IPS-20b (cell line): ENCODE measurements at regions not wholly inside any gene's neighbourhood (a gene's known extent, or its start where the extent isn't known, plus 50 kb on each side); places are given as distances from the start of the nearest gene placed in this dataset.

Source experiments
- H3K27ac ChIP-seq: one replicate; pipeline ENCODE4 v1.5.1; 2013; ENCODE audit warnings: low read length
- H3K27me3 ChIP-seq: 2 replicates; pipeline ENCODE4 v1.6.1; 2013; ENCODE audit warnings: mild to moderate bottlenecking, low read length, inconsistent platforms; ENCODE audit not compliant: insufficient read depth
- H3K36me3 ChIP-seq: 2 replicates; pipeline ENCODE4 v1.6.1; 2013; ENCODE audit warnings: low read depth, mild to moderate bottlenecking, inconsistent platforms, low read length, moderate library complexity; ENCODE audit not compliant: insufficient read depth
- H3K4me1 ChIP-seq: 2 replicates; pipeline ENCODE4 v1.6.1; 2013; ENCODE audit warnings: mild to moderate bottlenecking, control low read depth, inconsistent platforms, low read length, moderate library complexity; ENCODE audit not compliant: insufficient read depth
- H3K4me3 ChIP-seq: 2 replicates; pipeline ENCODE4 v1.5.1; 2013; ENCODE audit warnings: mild to moderate bottlenecking, low read length, inconsistent platforms
- H3K9ac ChIP-seq: 2 replicates; pipeline ENCODE4 v1.6.1; 2013; ENCODE audit warnings: low read depth, mild to moderate bottlenecking, inconsistent platforms, low read length, moderate library complexity
- H3K9me3 ChIP-seq: 2 replicates; pipeline ENCODE4 v1.6.1; 2013; ENCODE audit warnings: mild to moderate bottlenecking, low read depth, low read length, inconsistent platforms; ENCODE audit not compliant: insufficient read depth

- Histone ChIP-seq H3K4me3 (no peak overlapping the region), H3K9me3 (no peaks in the 10 kb centered on the region), H3K9ac (no peak overlapping the region), H3K4me1 (no peaks in the 10 kb centered on the region), H3K27me3 (no peaks in the 10 kb centered on the region), H3K36me3 (no peaks in the 10 kb centered on the region), H3K27ac (no peak overlapping the region)
These were observed 71.7 kb upstream of the CFAP20DC start for GRCh38 chr3:59121346-59122144.

GRCh38 chr3:59118928-59119327 is 69.1 kb upstream of the CFAP20DC start:
- Histone ChIP-seq H3K36me3 (no peaks in the 10 kb centered on the region), H3K4me3 (no peak overlapping the region), H3K27ac (no peak overlapping the region), H3K9ac (no peak overlapping the region), H3K4me1 (no peaks in the 10 kb centered on the region), H3K9me3 (no peaks in the 10 kb centered on the region), H3K27me3 (no peaks in the 10 kb centered on the region)

- Histone ChIP-seq H3K36me3 (no peaks in the 10 kb centered on the region), H3K4me3 (no peak overlapping the region), H3K9ac (no peak overlapping the region), H3K27me3 (no peaks in the 10 kb centered on the region), H3K27ac (no peak overlapping the region), H3K4me1 (no peaks in the 10 kb centered on the region), H3K9me3 (no peaks in the 10 kb centered on the region)
These were observed 67.6 kb upstream of the CFAP20DC start for GRCh38 chr3:59117396-59117795.

DNA sequence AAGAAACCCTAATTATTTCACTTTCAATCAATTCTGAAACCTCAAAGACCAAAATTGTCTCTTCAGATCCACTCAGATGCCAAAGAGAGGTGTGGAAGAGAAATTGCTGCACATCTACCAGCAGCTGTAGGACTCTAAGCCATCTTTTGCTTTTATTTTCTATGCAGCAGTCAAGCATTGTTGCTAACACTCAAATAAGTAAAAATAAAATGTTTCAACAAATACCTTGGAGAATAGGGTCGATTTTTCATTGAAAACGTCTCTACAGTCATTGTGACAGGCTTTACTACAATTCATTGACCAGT is 66.4 kb upstream of the CFAP20DC start:
- Histone ChIP-seq H3K27me3 (no peaks in the 10 kb centered on the region), H3K9ac (no peak overlapping the region), H3K4me3 (no peak overlapping the region), H3K27ac (no peak overlapping the region), H3K9me3 (no peaks in the 10 kb centered on the region), H3K4me1 (no peaks in the 10 kb centered on the region), H3K36me3 (no peaks in the 10 kb centered on the region)

DNA sequence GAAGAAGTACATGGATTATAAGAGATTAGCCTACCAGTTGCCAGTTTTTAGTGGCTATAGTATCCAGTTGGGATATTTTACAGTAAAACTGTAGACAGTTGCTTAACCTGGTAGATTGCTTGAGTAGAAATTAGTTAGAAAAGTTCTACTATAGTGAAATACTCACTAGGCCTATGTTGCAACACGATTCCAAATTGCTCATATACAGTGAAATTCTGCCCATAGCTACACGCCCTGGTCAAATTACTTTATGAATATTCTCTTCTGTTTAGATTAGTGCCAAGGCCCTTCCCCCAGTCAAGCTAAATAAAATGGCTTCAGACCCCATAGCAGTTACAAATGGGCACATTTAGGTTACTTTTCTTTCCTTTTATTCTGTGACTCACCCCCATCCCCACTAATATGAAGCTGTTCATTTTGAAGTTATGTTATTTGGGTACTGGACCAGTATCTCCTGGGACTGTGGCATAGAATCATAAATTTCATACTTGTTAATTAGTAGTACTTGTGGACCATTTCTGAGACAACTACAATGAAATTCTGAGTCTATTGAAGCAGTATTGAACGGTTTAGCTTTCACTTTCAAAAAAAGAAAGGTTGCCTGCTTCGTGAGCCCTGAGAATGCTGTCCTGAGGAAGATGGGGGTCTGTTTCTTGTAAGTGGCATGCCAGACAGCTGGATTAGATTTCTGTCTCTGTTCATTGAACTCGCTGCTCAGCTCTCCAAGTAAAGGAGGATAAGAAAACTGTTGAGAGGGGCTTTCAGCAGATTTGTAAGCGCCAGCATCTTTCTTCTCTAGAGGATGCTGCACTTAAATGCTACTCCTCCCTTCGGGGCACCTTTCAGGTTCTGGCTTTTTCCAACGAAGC is 65.8 kb upstream of the CFAP20DC start:
- Histone ChIP-seq H3K4me3 (no peak overlapping the region), H3K27ac (no peak overlapping the region), H3K27me3 (no peaks in the 10 kb centered on the region), H3K36me3 (no peaks in the 10 kb centered on the region), H3K9me3 (no peaks in the 10 kb centered on the region), H3K4me1 (no peaks in the 10 kb centered on the region), H3K9ac (no peak overlapping the region)

DNA sequence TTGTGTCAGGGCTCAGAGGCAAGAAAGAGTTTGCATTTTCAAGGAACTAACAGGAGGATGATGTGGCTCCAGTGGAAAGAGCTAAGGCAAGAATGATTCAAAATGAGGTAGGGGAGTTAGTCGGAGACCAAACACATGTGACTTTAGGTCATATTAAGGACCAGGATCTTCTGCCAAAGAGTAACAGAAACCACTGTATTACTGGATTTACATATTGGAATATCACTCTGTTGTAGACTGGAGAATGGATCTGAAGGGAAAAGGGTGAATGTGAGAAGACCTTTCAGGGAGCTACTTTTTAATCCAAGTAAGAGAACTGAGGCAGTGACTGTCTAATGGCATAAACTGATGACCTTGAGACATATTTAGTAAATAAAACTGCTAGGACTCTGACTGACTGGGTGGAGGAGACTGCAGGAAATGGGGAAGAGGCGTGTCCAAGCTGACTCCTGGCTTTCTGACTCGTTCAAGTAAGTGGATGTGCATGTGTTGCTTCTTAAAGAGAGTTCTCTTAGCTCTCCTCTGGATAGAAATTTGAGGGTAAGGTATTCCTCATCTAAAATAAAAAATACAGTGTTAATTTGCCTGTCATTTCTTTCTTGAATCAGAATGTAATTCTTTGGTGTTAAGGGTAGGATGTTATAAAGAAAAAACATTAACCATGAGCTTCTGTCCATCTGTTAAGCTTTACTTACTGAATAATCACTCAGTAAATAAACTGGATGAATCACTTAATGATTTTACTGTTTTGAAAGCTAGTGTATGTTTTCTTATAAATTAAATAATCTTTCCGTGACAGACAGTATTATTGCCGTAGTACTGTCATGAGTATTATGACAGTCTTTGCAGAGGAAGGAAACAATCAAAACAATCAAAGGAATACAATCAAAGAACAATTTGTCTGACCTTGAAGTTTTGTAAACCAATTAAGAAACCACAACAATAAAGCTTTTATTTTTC is 58.3 kb upstream of the CFAP20DC start:
- no peak overlapping the region for H3K4me3 ChIP-seq
- no peaks in the 10 kb centered on the region for H3K36me3 ChIP-seq
- H3K4me1 ChIP-seq, result no peaks in the 10 kb centered on the region
- H3K27ac ChIP-seq, result no peak overlapping the region
- no peak overlapping the region for H3K9ac ChIP-seq
- no peaks in the 10 kb centered on the region for H3K27me3 ChIP-seq
- H3K9me3 ChIP-seq, result no peaks in the 10 kb centered on the region

DNA sequence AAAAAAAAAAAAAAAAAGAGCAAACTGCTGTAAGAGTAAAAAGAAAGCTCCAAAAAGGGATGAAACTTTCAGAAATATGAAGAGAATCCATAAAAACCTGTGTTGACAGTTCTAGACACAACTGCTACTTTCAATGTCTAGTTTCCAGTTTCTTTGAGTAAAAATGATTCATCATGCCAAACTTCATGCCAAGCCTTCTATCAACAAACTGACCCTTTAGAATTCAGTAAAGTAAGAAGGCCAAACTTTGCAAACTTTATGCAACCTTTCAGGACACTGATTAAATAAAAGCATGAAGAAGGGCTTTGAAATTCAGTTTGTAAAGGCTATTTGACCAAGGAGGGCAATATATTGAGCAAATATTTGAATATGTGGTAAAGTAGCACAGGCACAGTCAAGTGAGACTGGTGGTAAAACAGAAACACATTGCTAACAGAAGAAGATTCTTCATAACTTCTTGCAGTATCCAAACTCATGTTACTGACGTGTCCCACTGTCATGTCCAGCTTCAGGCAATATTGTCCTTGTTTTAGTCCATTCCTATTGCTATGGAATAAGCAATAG is 56.3 kb upstream of the CFAP20DC start:
- Histone ChIP-seq H3K4me3 (no peak overlapping the region), H3K27ac (no peak overlapping the region), H3K9ac (no peak overlapping the region), H3K36me3 (no peaks in the 10 kb centered on the region), H3K27me3 (no peaks in the 10 kb centered on the region), H3K9me3 (no peaks in the 10 kb centered on the region), H3K4me1 (no peaks in the 10 kb centered on the region)

- no peak overlapping the region for H3K27ac ChIP-seq
- H3K27me3 ChIP-seq, result no peaks in the 10 kb centered on the region
- H3K36me3 ChIP-seq, result no peaks in the 10 kb centered on the region
- H3K4me3 ChIP-seq, result no peak overlapping the region
- H3K4me1 ChIP-seq, result no peaks in the 10 kb centered on the region
- no peak overlapping the region for H3K9ac ChIP-seq
- H3K9me3 ChIP-seq, result no peaks in the 10 kb centered on the region
These were observed 53.7 kb upstream of the CFAP20DC start for GRCh38 chr3:59103552-59103951.

GRCh38 chr3:59101231-59101736 is 51.5 kb upstream of the CFAP20DC start:
- H3K36me3 ChIP-seq, result no peaks in the 10 kb centered on the region
- H3K9me3 ChIP-seq, result no peaks in the 10 kb centered on the region
- H3K4me3 ChIP-seq, result no peak overlapping the region
- H3K9ac ChIP-seq, result no peak overlapping the region
- no peak overlapping the region for H3K27ac ChIP-seq
- no peaks in the 10 kb centered on the region for H3K4me1 ChIP-seq
- no peaks in the 10 kb centered on the region for H3K27me3 ChIP-seq
